ENCODE measurements at regions not wholly inside any gene's neighbourhood (a gene's known extent, or its start where the extent isn't known, plus 50 kb on each side); places are given as distances from the start of the nearest gene placed in this dataset.

- TF ChIP-seq CTCF (IDR thresholded peaks at IDR 0.05), result no peak
- TF ChIP-seq ZFX (IDR thresholded peaks at IDR 0.05; ENCODE audit: borderline replicate concordance), result no peak
Measured at GRCh38 chr7:52838981-52839411, 196.4 kb upstream of the POM121L12 start.

All from 22Rv1 (cell line).